ENCODE measurements at regions not wholly inside any gene's neighbourhood (a gene's known extent, or its start where the extent isn't known, plus 50 kb on each side); places are given as distances from the start of the nearest gene placed in this dataset.

GRCh38 chr3:160150066-160150465 is 75.2 kb upstream of the C3orf80 start (continued):
- TF ChIP-seq USF2 (IDR thresholded peaks at IDR 0.05; ENCODE audit: borderline replicate concordance, low read depth, low read length) = no peak
- no peak for TF ChIP-seq USF1 (IDR thresholded peaks at IDR 0.05; ENCODE audit: borderline replicate concordance, low read depth)
- TF ChIP-seq MEF2A (IDR thresholded peaks at IDR 0.05; ENCODE audit: borderline replicate concordance, low read depth) = no peak
- no peak for TF ChIP-seq YY1 (IDR thresholded peaks at IDR 0.05; ENCODE audit: low read depth)
- TF ChIP-seq SIN3A (IDR thresholded peaks at IDR 0.05; ENCODE audit: borderline replicate concordance, low read depth, low read length) = no peak
- TF ChIP-seq TCF12 (IDR thresholded peaks at IDR 0.05) = no peak
- no peak for TF ChIP-seq TAF1 (IDR thresholded peaks at IDR 0.05; ENCODE audit: borderline replicate concordance, low read depth, low read length)
- TF ChIP-seq ELF1 (IDR thresholded peaks at IDR 0.05) = no peak
- TF ChIP-seq CHD2 (IDR thresholded peaks at IDR 0.05; ENCODE audit: low read length, partially characterized antibody) = no peak

GRCh38 chr3:160150525-160150924 is 74.7 kb upstream of the C3orf80 start:
- Histone ChIP-seq H3K79me2 (ENCODE audit: insufficient read depth) (no peaks in the 10 kb centered on the region), H4K20me1 (ENCODE audit: insufficient read depth) (no peaks in the 10 kb centered on the region), H3K9me2 (no peaks in the 10 kb centered on the region), H3F3A (replicated peaks; ENCODE audit: insufficient read depth) (peaks cover 14% of the 10 kb centered on the region), H3K9ac (no peak overlapping the region), H3K9me3 (no peaks in the 10 kb centered on the region), H3K27ac (ENCODE audit: low read depth in 2 of 2, low read length in 1 of 2) (peak overlapping the region in 1 of 2 experiments; percentile 48; a peak in 2 of 4 replicates), H3K4me1 (ENCODE audit: control insufficient read depth in 1 of 2, insufficient read depth in 2 of 2, low read depth in 1 of 2, low read length in 1 of 2) (peaks cover 0 to 12% of the 10 kb centered on the region in 2 experiments; a peak in 1 of 4 replicates), H3K4me3 (ENCODE audit: low read depth in 2 of 2, low read length in 1 of 2) (no peak overlapping the region), H3K4me2 (no peak overlapping the region), H3K27me3 (ENCODE audit: insufficient read depth) (no peaks in the 10 kb centered on the region), H3K36me3 (replicated peaks in 1 of 2; ENCODE audit: control insufficient read depth in 1 of 2, insufficient read depth in 2 of 2, low read length in 1 of 2) (no peaks in the 10 kb centered on the region), H2AFZ (ENCODE audit: low read depth) (no peak overlapping the region; the same call in 1 of the 2 replicates)
- DNase-seq = no peak
- 67% methylated on average over 2 of the region's 2 CpGs for WGBS (ENCODE audit: low lambda C conversion rate)
- peak; percentile 40; the same call in 1 of the 2 replicates for TF ChIP-seq TCF12 (IDR thresholded peaks at IDR 0.05)
- no peak for TF ChIP-seq USF2 (IDR thresholded peaks at IDR 0.05; ENCODE audit: borderline replicate concordance, low read depth, low read length)
- peak; percentile 37; the same call in 1 of the 2 replicates for TF ChIP-seq FOSL2 (IDR thresholded peaks at IDR 0.05; ENCODE audit: borderline replicate concordance, low read depth)
- ChIA-PET CTCF (interaction anchor here (1.0 to 1.4 kb wide), 2 partner anchors 13 to 102 kb away, joined by 3 to 6 read pairs; no protein-coding TSS in a partner anchor), POLR2A (no interaction called here)

GRCh38 chr3:160152638-160153037 is 72.6 kb upstream of the C3orf80 start:
- Histone ChIP-seq H3K4me2 (no peak overlapping the region), H3F3A (replicated peaks; ENCODE audit: insufficient read depth) (peaks cover 14% of the 10 kb centered on the region), H3K4me3 (ENCODE audit: low read depth in 2 of 2, low read length in 1 of 2) (no peak overlapping the region), H4K20me1 (ENCODE audit: insufficient read depth) (no peaks in the 10 kb centered on the region), H3K27me3 (ENCODE audit: insufficient read depth) (no peaks in the 10 kb centered on the region), H3K4me1 (ENCODE audit: control insufficient read depth in 1 of 2, insufficient read depth in 2 of 2, low read depth in 1 of 2, low read length in 1 of 2) (peaks cover 0 to 12% of the 10 kb centered on the region in 2 experiments; a peak in 2 of 4 replicates), H3K9me2 (no peaks in the 10 kb centered on the region), H2AFZ (ENCODE audit: low read depth) (no peak overlapping the region), H3K9ac (no peak overlapping the region), H3K27ac (ENCODE audit: low read depth in 2 of 2, low read length in 1 of 2) (no peak overlapping the region), H3K9me3 (no peaks in the 10 kb centered on the region), H3K79me2 (ENCODE audit: insufficient read depth) (no peaks in the 10 kb centered on the region), H3K36me3 (replicated peaks in 1 of 2; ENCODE audit: control insufficient read depth in 1 of 2, insufficient read depth in 2 of 2, low read length in 1 of 2) (no peaks in the 10 kb centered on the region)
- CTCF ChIA-PET = interaction anchor here (1.8 to 1.9 kb wide), 2 partner anchors 10 to 11 kb away, joined by 12 to 13 read pairs; no protein-coding TSS in a partner anchor
- DNase-seq = no peak
- 94% methylated on average over 6 of the region's 6 CpGs for WGBS (ENCODE audit: low lambda C conversion rate)
- POLR2A ChIA-PET = no interaction called here
- no peak for TF ChIP-seq REST (IDR thresholded peaks at IDR 0.05; ENCODE audit: low read depth, low read length)

Measured in SK-N-SH (cell line).